ENCODE measurements at regions not wholly inside any gene's neighbourhood (a gene's known extent, or its start where the extent isn't known, plus 50 kb on each side); places are given as distances from the start of the nearest gene placed in this dataset.
"Not testable (repeated sequence)": the region's sequence is repeated elsewhere in the genome, so short reads cannot be mapped to it uniquely, and the experiment has no call there.

DNA sequence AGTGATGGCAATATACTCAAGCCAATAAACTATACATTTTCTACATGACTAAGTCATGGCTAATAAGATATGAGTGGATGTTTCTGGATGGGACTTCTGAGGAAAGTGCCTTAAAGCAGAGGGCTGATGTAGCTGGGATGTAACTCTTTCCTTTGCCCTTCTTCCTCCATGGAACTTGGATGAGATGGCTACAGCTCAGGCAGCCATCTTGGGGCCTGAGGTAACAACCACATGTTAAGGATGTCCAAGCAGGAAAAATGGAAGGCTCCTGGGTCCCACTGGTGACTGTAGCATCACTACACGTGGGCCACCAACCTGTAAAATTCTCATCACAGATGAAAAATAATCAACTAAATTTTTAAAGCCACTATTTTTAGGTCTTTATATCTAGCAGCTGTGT is 54.4 kb upstream of the GRIP1 start:
- DNase-seq: no peak

- no peak for DNase-seq
Observed at GRCh38 chr12:66733839-66734238, 55.0 kb upstream of the GRIP1 start.

DNA sequence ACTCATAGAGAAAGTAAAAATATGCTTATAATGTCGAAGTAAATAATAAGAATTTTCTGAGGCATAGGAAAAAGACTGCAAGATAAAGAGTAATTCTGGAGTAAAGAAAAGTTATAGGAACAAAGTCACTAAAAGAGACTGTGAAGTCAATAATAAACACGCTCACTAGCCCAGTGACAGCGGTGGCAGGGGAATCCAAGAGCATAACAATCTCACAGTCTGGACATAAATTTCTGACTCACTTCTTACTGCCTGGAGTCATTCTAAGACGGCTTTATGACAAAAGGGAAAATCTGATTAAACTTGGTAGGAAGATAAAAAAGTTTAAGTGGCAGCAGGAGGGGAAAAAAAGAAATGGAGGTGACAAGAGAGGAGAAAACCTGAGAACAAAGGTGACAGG is 56.4 kb upstream of the GRIP1 start:
- DNase-seq: no peak

DNA sequence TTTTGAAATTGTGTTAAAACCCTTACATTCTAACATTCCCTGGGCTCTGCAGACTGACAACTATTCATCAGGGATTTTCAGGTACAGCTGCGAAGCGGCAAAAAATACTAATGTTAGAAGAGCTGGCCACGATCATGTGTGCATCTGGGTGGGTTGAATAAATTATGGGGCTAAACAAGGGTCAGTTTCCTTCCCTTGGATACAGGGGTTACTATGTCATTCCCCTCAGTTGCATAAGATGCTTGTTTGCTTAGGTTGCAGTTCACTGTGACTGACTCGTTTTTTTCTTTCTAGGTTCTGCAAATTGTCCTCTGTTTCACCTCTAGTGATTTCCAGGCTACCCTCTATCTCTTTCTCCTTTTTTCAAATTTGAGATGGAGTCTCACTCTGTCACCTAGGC is 58.1 kb upstream of the GRIP1 start:
- no peak for DNase-seq

GRCh38 chr12:66739266-66739665 is 60.4 kb upstream of the GRIP1 start:
- DNase-seq: no peak

GRCh38 chr12:66739940-66740651 is 61.2 kb upstream of the GRIP1 start:
- no peak for DNase-seq

GRCh38 chr12:66740732-66741131 is 61.9 kb upstream of the GRIP1 start:
- no peak for DNase-seq

- no peak for DNase-seq
Observed at GRCh38 chr12:66741919-66742318, 63.0 kb upstream of the GRIP1 start.

DNA sequence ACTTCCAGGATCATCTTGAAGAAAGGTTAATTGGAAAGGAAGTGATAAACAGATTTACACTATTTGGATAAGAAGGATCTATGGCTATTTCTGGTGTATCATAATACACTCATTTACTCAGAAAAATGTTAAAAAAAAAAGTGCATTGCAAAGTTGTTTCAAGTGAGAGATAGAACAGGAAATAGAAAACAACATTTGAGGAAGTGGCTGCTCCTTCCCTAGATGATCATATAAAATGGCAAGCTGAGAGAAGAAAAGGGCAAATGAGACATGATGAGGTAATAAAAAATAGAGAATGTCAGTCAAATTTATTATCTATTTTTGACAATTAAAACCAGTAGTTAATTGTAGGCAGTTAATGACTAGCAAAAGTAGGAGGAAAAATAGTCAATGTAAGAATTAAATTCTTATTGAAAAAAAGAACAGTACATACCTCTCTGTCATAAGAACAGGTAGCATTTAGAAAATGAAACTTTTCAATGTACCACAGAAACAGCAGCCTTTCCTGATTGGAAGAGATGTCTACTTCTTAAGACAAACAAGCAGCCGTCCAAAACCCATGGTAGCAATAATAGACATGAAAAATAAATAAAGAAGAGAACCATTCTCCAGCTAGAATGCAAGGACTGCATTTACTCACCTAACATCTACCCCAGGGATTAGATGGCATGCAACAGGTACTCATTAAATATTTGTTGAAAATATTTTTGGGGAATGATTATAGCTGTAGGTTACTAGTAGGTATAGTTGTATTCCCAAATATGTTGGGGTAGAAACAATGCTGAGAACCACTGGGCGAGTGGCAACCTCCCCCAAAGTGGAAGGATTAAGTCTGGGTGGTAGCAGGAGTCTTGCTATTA is 63.9 kb upstream of the GRIP1 start:
- peak; percentile 14 to 37 for DNase-seq

GRCh38 chr12:66744461-66744860 is 65.6 kb upstream of the GRIP1 start:
- no peak for DNase-seq

- no peak for DNase-seq
Observed at GRCh38 chr12:66744956-66745383, 66.1 kb upstream of the GRIP1 start.

DNA sequence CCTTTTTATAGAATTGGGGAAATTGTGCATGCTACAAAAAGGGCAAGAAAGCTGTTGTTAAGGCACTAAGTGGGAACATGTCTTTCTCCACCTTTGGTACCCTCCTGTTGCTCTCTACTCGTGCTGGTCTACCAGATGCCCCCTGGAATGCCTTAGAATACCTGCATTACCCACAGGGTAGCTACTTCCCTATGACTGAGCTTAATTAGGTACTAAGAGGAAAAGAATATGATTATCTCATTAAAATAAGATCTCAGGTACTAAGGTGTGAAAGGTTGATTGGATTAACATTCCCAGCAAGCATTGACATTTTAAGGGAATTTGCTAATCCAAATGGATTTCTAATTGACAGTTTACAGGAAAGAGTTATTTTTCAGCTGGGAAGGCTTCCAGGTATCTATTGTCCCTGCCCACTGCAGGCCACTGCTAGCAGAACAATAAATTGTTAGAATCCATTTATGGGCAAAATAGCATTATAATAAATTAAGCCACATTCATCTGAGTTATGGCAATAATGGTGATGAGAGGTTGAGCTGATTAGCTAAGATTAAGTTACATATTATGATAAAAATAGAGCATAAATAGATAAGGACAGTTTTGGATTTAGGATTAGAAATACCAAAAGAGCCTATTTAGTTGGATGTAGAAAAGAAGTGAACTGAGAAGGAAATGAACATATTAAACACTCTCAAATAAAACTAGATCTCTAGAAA is 67.8 kb upstream of the GRIP1 start:
- no peak for DNase-seq

DNA sequence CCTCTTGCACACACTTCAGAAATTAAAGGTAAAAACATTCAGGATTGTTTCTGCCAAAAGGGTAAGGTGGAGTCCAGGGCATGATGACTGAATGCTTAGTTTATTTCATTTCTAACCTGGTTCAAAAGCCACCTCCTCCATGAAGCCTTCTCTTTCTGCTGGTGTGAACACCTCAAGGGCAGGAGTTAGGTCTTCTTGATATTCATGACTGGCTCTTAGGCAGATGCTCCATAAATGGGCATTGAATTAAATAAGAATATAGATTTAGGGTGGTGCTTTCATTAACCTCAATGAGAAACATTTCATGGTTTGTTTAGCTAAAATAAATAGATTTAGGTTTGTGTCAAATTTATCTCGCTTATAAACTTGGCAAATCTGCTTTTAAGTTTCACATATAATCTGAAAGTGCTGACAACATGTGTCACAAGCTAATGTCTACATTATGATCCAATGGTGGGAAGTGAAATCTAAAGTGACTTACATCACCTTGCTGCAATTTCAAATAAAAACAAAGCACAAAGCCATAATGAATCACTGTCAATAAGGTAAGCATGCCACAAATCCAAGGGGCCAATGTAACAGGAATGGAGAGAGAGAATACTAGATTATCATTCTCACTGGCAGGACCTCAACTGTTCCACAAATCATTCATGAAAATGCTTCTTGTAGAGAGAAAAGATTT is 72.7 kb upstream of the GRIP1 start:
- DNase-seq: no peak

DNA sequence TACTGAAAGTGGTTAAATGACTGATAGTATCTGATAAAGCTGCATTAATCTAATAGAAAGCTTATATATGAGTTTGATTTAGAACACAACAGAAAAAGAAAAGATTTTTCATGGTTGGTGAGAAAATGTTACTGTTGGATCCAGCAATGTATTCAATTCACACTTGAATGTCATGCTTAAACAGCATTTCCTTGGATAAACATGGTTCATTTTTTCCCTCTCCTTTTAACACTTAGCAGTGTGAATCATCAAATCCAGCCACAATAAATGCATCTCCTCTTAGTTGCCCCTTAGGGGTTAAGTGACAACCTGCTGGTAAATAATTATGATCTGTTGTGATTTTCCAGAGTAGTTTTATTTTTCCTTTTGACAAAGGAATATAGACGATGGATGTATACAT is 74.9 kb upstream of the GRIP1 start:
- no peak for DNase-seq

GRCh38 chr12:66755727-66756395 is 77.0 kb upstream of the GRIP1 start:
- DNase-seq: peak in 1 of 2 experiments; percentile 4

GRCh38 chr12:66756631-66757030 is 77.8 kb upstream of the GRIP1 start:
- DNase-seq: no peak

DNA sequence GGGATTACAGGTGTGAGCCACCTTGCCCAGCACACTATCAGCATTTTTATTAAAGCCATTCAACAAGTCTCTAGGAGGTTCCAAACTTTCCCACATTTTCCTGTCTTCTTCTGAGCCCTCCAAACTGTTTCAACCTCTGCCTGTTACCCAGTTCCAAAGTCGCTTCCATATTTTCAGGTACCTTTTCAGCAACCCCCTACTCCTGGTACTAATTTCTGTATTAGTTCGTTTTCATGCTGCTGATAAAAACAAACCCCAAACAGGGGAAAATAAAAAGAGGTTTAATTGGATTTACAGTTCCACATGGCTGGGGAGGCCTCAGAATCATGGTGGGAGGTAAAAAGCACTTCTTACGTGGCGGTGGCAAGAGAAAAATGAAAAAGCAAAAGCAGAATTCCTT is 81.2 kb upstream of the GRIP1 start:
- DNase-seq: not testable (repeated sequence)

DNA sequence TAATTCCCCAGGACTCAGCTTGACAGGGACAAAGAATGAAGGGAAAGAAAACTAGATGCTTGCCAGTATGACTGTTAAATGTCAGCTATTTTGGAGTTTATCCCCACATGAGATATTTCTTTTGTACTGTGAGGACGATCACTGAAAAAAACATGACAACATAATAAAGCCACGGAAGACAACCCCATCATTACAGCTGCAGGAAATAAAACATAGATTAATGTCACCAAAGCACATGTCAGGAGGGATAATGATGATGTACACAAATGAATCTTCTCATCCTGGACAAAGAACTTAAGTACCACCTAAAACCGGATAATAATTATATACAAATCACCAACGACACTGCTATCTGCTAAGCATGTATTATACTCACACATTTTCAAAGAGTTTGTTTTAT is 84.6 kb upstream of the GRIP1 start:
- no peak for DNase-seq

- no peak for DNase-seq
Observed at GRCh38 chr12:66765204-66765603, 86.3 kb upstream of the GRIP1 start.

DNA sequence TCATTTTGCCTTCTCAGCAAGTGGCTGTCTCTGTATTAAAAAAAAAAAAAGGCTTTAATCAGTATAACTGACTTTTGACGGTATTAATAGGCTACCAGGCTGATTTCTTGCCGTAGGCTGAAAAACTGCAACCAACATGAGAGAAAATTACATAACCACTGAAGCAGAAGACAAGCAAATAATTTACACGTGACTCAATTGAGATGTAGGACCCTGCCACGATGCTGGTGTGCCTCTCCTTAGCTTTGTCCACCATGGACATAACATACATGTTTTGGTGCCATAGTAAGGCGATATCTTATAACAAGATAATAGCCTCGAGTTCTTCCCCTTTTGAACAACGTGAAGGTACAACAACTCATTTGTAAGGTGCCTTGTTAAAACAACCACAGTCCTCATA is 88.7 kb upstream of the GRIP1 start:
- no peak for DNase-seq

GRCh38 chr12:66768293-66768692 is 89.4 kb upstream of the GRIP1 start:
- DNase-seq: no peak

GRCh38 chr12:66774929-66775328 is 96.1 kb upstream of the GRIP1 start:
- DNase-seq: no peak

GRCh38 chr12:66775871-66776270 is 97.0 kb upstream of the GRIP1 start:
- no peak for DNase-seq

All from AML-193 (cell line).